ENCODE measurements at regions not wholly inside any gene's neighbourhood (a gene's known extent, or its start where the extent isn't known, plus 50 kb on each side); places are given as distances from the start of the nearest gene placed in this dataset.
"Not testable (repeated sequence)": the region's sequence is repeated elsewhere in the genome, so short reads cannot be mapped to it uniquely, and the experiment has no call there.

- no peak for DNase-seq
Measured at GRCh38 chr16:8183176-8184099, 406.9 kb downstream of the TMEM114 start.

- DNase-seq, result no peak
Measured at GRCh38 chr16:8182761-8183160, 407.6 kb downstream of the TMEM114 start.

- DNase-seq, result no peak
Measured at GRCh38 chr16:8179615-8180014, 410.7 kb downstream of the TMEM114 start.

DNA sequence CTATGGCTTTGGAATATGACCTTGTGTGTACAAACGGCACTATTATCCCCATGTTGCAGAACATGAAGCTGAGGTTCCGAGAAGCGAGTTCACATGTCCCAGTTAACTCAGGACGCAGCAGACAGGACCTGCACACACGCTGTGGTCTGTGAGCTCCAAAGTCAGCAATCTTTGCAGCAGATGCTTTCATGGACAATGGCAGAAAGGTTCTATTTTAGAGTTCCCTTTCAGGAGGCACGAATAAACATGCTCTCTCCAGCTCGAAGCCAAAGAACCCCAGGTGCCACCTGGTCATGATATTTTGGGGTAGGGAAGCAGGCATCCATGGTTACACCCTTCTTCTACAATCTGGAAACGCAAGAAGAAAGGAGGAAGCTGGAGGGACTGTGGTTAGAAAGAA is 412.0 kb downstream of the TMEM114 start:
- DNase-seq, result no peak

GRCh38 chr16:8175411-8175810 is 414.9 kb downstream of the TMEM114 start:
- no peak for DNase-seq

- DNase-seq, result peak; percentile 54 to 77
Measured at GRCh38 chr16:8173111-8173644, 417.1 kb downstream of the TMEM114 start.

DNA sequence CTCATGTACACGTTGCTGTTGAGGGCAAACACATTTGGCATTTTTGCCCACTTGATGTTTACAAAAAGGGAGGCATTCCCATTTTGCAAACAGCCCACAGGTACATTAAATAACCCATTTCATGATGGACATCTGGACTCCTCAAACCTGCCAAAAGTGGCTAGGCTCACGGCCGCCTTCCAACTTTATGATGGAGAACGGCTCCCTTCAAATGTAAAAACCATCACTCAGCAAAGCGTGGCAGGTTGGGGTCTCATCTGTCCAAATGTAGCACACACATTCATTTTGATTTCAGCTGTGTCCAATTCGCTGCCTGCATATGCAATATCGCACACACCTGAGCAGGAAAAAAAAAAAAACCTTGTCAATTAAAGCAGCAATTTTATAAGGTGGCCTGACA is 417.8 kb downstream of the TMEM114 start:
- no peak for DNase-seq

DNA sequence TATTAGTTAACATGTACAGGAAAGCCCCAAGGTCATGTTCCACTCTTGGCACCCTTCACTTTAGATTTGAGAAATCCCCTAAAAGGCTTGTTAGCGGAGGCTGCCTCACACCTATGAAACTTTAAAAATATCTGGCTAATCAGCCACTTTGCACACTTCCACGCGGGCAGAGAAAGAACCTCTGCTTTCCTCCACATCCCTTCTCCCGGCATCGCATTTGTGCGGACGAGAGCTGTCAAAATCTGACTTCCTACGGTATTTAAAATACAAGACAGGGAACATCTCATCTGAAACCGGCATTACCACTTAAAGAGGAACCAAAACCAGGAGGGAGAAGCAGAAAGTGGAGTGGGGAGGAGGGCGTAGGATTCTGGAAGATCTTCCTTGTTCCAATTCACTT is 422.3 kb downstream of the TMEM114 start:
- no peak for DNase-seq

- no peak for DNase-seq
Measured at GRCh38 chr16:8167436-8167835, 422.9 kb downstream of the TMEM114 start.

DNA sequence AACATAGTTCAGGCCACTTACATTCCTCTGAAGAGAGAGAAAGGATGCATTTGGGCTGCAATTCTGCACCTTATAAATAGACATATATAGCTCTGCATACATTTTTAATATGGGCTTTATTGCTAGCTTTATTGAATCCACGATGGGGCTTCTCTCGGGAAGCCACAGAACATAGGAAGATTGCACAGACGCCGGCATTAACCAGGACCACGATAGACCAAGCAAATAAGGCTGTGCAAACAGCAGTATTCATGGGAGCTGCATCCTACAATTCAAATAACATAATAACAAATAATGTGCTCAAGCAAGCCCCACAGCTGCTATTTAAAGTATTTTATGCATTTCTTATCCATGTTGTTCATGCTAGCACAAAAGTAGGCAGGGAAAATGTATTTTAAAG is 432.3 kb downstream of the TMEM114 start:
- DNase-seq, result no peak

GRCh38 chr16:8155275-8155674 is 435.0 kb downstream of the TMEM114 start:
- no peak for DNase-seq

- DNase-seq, result no peak
Measured at GRCh38 chr16:8146256-8147012, 443.9 kb downstream of the TMEM114 start.

GRCh38 chr16:8138666-8139065 is 451.6 kb downstream of the TMEM114 start:
- no peak for DNase-seq

DNA sequence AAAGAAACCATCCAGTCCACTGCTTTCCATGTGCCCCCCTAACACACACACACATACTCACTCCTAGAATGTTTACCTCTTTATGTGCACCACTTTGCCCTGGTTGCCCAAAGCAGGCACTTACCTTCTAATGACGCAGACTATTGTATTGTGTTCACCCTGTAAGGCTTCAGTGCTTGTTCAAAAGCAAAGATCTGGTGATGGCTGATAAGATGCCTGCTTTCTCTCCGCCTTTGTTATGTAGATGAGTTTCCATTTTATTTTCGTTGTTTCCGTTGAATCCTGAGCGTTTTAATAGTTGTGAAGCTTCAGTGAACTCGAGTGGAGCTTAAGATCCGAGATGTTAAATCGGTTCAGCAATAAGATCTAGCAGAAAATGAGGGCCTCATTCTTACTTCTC is 452.7 kb downstream of the TMEM114 start:
- no peak for DNase-seq

DNA sequence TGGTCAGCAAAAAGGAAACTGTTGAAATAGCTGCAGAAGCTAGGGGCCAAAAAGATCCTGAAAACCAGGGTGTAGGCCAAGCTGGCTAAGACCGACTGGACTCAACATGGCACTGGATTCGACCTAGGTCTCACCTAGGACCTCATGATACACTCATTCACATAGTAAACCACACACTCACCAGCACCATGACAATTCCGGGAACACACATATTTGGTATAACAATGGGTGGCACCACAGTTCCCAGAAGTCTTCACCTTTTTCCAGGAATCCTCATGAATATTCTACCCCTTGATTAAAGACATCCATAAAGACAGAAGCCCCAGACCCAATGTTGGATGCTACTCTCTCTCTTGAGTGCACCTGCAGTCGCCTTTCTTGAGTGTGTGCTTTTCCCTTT is 460.1 kb downstream of the TMEM114 start:
- no peak for DNase-seq

- no peak for DNase-seq
Measured at GRCh38 chr16:8127070-8127469, 463.2 kb downstream of the TMEM114 start.

DNA sequence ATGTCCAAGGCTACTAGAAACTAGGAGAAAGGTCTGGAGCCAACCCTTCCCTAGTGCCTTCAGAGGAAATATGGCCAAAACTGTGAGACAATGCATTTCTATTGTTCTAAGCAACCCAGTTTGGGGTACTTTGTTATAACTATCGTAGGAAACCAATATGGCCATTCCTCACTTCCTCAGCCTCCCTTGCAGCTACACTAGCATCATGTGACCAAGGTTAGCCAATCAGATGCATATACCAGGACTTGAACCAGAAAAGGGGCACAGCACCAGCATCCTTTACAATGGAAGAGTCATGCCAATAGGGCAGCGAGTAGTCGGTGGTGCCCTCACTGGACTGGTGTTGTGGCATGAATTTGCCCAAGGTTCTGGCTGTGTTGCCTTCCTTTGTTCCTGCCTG is 464.0 kb downstream of the TMEM114 start:
- DNase-seq, result no peak

DNA sequence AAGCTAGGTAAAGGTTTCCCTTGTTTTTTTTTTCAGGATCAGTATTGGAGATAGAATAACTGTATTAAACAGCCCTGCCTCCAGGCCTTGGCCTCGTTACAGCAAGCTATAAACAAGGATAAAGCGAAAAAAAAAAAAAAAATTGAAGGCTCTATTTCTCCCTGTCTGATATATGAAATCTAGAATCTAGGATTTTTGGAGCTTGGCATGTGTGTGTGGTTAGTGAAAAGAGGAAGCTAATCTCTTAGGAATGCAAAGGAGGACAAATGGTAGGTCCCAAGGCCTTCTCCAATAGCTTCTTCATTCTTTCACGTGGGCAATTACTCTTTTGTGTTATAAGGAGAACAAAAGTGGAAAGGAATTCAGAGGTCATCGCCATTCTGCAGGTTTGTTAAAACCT is 470.3 kb downstream of the TMEM114 start:
- no peak for DNase-seq

DNA sequence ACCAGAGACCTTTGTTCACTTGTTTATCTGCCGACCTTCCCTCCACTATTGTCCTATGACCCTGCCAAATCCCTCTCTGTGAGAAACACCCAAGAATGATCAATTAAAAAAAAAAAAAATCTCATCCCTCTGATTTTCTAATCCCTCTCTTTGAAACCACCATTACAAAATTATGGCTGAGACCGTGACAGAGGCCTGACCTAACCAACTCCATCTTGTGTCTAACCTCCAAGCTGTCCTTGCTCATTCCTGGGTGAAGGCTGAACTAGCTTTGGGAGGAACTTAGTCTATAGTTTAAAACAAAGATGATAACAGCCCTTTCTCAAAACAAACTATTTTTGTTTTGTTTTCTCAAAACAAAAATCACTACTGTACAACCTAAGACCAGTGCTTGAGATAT is 474.5 kb downstream of the TMEM114 start:
- DNase-seq, result no peak

DNA sequence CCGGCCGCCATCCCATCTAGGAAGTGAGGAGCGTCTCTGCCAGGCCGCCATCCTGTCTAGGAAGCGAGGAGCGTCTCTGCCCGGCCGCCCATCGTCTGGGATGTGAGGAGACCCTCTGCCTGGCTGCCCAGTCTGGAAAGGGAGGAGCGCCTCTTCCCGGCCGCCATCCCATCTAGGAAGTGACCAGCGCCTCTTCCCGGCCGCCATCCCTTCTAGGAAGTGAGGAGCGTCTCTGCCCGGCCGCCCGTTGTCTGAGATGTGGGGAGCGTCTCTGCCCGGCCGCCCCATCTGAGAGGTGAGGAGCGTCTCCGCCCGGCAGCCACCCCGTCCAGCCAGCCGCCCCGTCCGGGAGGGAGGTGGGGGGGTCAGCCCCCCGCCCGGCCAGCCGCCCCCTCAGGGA is 475.4 kb downstream of the TMEM114 start:
- DNase-seq, result not testable (repeated sequence)

DNA sequence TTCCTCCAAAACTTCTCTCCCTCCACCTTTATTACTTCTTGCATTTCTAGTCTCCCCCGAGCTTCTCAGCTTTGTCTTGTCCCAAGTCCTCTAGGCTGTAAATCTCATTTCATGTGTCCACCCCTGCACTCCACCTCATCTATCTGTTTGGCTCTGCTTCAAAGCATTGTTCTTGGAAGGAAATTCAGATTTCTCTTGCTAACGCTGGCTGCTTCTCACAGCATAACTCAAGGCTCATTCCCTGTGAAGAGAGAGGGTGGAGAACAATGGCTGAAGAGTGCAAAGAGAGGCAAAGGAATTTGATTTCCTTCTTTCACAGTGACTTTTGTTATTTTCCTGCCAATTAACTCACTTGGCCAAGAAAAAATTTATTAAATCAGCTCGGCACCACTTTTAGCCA is 476.5 kb downstream of the TMEM114 start:
- no peak for DNase-seq

GRCh38 chr16:8110572-8111514 is 479.5 kb downstream of the TMEM114 start:
- DNase-seq, result no peak
